Activated CD4-positive, alpha-beta memory T cell treated with anti-CD3 and anti-CD28 coated beads for 36 hours (primary cell): ENCODE measurements at regions not wholly inside any gene's neighbourhood (a gene's known extent, or its start where the extent isn't known, plus 50 kb on each side); places are given as distances from the start of the nearest gene placed in this dataset.
A peak's percentile ranks its signal among the peaks of the same experiment; 100 is the strongest.

Experiments used
- CTCF ChIA-PET: fragments of 350-600 bp; sonication (Branson Sonifier 250); formaldehyde crosslinking; loops from one replicate; lab custom pipeline; 2021; ENCODE audit warnings: antibody characterized with exemption, inconsistent platforms; lab: Charles Lee
- POLR2A ChIA-PET: fragments of 350-600 bp; sonication (Branson Sonifier 250); formaldehyde crosslinking; loops from one replicate; lab custom pipeline; 2021; ENCODE audit warnings: antibody characterized with exemption; lab: Charles Lee
- DNase-seq: peaks from one replicate; pipeline ENCODE4 v3.0.0-alpha.2; 2020
- H3K27ac Mint-ChIP-seq: one replicate; pipeline ENCODE4 v1.8.0; 2021; ENCODE audit warnings: mixed read lengths
- H3K27me3 Mint-ChIP-seq: one replicate; pipeline ENCODE4 v1.8.0; 2021; ENCODE audit warnings: mixed read lengths
- H3K36me3 Mint-ChIP-seq: one replicate; pipeline ENCODE4 v1.8.0; 2021; ENCODE audit warnings: mixed read lengths
- H3K4me1 Mint-ChIP-seq: one replicate; pipeline ENCODE4 v1.8.0; 2021; ENCODE audit warnings: low read depth, mixed read lengths
- H3K4me3 Mint-ChIP-seq: one replicate; pipeline ENCODE4 v1.8.0; 2021; ENCODE audit warnings: mild to moderate bottlenecking, mixed read lengths
- H3K9me3 Mint-ChIP-seq: one replicate; pipeline ENCODE4 v1.8.0; 2021; ENCODE audit warnings: mixed read lengths
- intact Hi-C: fragments of 100-400 bp; cut with micrococcal nuclease; formaldehyde crosslinking; loops from one replicate; pipeline ENCODE4 v1.15.1; 2023

DNA sequence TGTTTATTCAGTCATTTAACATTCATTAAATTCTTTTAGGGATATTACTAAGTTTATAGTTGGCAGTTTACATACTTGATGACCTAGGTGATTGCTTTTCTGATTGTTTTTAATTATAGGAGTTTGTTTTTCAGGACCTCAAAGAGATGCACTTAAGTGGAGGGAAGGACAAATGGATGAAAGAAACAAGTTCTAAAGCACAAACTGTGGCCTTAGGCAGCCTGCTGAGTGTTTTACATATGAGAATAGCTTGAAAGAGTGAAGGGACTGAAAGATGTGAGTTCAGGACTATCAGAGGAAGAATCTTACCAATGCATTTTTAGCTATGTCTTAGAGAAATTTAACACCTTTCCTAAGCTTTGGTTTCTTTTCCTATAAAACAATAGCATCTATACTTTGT is 402.6 kb downstream of the KLF12 start:
- Mint-ChIP-seq H3K4me3 (no peak overlapping the region), H3K9me3 (no peaks in the 10 kb centered on the region), H3K4me1 (peaks cover 13% of the 10 kb centered on the region), H3K36me3 (peaks cover 20% of the 10 kb centered on the region), H3K27ac (no peak overlapping the region), H3K27me3 (no peaks in the 10 kb centered on the region)
- no peak for DNase-seq
- intact Hi-C loops = no loop called here
- ChIA-PET POLR2A (no interaction called here), CTCF (no interaction called here)

DNA sequence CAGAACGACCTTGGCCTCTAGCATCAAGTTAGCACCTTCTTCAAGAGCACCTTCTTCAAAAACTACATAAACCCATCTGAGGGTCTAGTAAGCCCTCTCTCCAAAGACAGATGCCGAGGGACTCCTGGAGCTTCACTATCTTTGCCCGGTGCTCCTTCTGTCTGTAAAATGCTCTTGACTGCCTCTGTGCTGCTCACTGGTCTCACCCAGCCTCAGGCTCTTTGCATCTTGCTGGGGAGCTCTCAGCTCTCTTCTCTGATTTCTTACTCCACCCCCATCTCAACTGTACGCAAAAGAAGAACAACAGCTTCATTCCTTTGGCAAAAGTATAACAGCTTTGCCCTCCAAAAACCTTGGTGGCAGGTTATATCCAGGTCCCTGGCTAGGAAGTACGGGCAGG is 404.2 kb downstream of the KLF12 start:
- no peak overlapping the region for H3K4me3 Mint-ChIP-seq
- DNase-seq = no peak
- intact Hi-C loops = no loop called here
- no peak overlapping the region for H3K27ac Mint-ChIP-seq
- H3K9me3 Mint-ChIP-seq = no peaks in the 10 kb centered on the region
- ChIA-PET POLR2A (no interaction called here), CTCF (no interaction called here)
- no peaks in the 10 kb centered on the region for H3K27me3 Mint-ChIP-seq
- H3K4me1 Mint-ChIP-seq = peaks cover 11% of the 10 kb centered on the region
- peaks cover 21% of the 10 kb centered on the region for H3K36me3 Mint-ChIP-seq

DNA sequence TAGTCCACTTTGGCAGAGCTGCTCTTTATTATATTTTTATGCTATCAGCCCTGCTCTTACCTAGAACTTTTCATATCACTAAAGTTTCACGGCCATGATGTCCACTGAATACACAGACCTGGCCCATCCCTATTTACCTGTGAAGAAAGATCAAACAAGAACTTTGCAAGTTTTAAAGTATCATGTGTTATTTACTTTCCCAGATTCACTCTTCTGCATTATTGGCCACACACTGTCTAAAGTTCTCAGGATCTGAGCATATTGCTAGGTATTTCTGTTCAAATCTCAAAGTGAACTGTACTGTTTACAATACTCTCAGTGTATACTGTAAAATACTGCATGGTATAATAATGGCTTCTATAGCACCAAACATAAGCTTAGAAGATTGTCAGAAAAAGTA is 405.2 kb downstream of the KLF12 start:
- Mint-ChIP-seq H3K9me3 (no peaks in the 10 kb centered on the region), H3K27ac (no peak overlapping the region), H3K27me3 (no peaks in the 10 kb centered on the region), H3K4me3 (no peak overlapping the region), H3K36me3 (peaks cover 24% of the 10 kb centered on the region), H3K4me1 (peaks cover 13% of the 10 kb centered on the region)
- ChIA-PET CTCF (no interaction called here), POLR2A (no interaction called here)
- intact Hi-C loops = no loop called here
- no peak for DNase-seq

DNA sequence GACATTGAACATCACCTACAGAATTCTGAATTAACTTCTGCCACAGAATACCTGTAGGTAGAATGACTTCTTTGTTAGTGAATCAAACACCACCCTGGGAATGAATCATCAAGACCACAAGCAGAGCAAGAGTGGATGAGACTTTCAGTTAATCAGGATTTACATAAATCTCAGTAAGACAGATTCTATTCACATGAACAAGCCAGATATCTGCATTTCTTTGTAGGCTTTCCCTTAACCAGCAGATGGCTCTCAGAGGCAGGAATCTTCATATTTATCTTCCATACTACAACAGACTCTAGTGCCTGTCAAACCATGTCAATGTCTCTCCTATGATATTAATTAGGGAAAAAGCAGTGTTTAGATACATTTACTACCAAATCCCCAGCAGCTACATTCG is 412.1 kb downstream of the KLF12 start:
- ChIA-PET CTCF (interaction anchor here (0.9 to 1.7 kb wide), 4 partner anchors 46 to 1498 kb away, joined by 3 to 9 read pairs (median 7); no protein-coding TSS in a partner anchor), POLR2A (interaction anchor here (1.3 kb wide), 1 partner anchor 43 kb away, joined by 3 read pairs; no protein-coding TSS in a partner anchor)
- no peaks in the 10 kb centered on the region for H3K27me3 Mint-ChIP-seq
- H3K9me3 Mint-ChIP-seq = no peaks in the 10 kb centered on the region
- intact Hi-C loops = loop anchor here (1.0 to 2.0 kb wide), 3 partner anchors 45 to 565 kb away; no protein-coding TSS in a partner anchor
- peaks cover 37% of the 10 kb centered on the region for H3K4me1 Mint-ChIP-seq
- no peak overlapping the region for H3K4me3 Mint-ChIP-seq
- no peak for DNase-seq
- H3K27ac Mint-ChIP-seq = no peak overlapping the region
- H3K36me3 Mint-ChIP-seq = peaks cover 14% of the 10 kb centered on the region

DNA sequence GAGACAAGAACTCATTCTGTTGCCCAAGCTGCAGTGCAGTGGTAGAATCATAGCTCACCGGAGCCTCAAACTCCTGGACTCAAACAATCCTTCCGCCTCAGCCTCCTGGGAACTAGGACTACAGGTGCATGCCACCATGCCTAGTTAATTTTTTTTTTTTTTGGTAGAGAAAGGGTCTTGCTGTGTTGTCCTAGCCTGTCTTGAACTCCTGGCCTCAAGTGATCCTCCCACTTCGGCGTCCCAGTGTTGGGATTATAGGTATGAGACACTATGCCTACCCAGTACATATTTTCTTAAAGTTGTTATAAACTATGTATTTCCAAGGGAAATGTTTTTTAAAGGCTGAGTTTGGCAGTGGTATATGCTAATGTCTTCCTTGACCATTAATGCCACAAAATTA is 412.6 kb downstream of the KLF12 start:
- no peaks in the 10 kb centered on the region for H3K9me3 Mint-ChIP-seq
- peaks cover 14% of the 10 kb centered on the region for H3K36me3 Mint-ChIP-seq
- no peak for DNase-seq
- ChIA-PET POLR2A (no interaction called here), CTCF (no interaction called here)
- H3K4me3 Mint-ChIP-seq = no peak overlapping the region
- intact Hi-C loops = no loop called here
- peaks cover 41% of the 10 kb centered on the region for H3K4me1 Mint-ChIP-seq
- no peaks in the 10 kb centered on the region for H3K27me3 Mint-ChIP-seq
- H3K27ac Mint-ChIP-seq = no peak overlapping the region

DNA sequence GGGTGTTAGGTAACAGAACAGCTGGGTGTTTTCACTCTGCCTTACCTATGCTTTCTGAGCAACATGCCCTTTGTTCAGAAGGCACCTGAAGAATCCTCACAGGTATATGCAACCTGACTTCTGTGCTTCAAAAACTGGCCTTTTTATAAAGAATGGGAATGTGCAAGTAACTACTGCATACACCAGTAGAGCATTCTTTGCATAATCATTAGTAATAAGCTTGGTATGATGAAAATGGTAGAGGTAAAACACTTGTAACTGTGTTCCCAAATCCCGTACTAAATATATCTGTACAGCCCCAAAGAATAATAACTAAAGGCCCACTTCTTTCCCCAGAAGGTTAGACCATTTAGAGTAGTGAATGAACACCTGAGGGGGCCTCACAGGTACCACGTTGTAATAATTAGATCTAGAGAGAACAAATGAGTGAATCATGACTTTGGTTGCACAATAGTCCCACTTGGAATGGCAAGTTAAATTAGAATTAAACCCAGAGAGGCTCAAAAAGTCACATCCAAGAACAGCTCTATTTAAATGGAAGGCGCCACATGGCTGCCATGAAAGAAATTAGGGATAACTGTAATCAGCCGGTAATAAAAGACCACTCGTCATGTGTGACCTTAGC is 413.9 kb downstream of the KLF12 start:
- Mint-ChIP-seq H3K4me3 (no peak overlapping the region), H3K4me1 (peaks cover 53% of the 10 kb centered on the region)
- CTCF ChIA-PET = interaction anchor here (1.1 kb wide), 1 partner anchor 47 kb away, joined by 3 read pairs; no protein-coding TSS in a partner anchor

DNA sequence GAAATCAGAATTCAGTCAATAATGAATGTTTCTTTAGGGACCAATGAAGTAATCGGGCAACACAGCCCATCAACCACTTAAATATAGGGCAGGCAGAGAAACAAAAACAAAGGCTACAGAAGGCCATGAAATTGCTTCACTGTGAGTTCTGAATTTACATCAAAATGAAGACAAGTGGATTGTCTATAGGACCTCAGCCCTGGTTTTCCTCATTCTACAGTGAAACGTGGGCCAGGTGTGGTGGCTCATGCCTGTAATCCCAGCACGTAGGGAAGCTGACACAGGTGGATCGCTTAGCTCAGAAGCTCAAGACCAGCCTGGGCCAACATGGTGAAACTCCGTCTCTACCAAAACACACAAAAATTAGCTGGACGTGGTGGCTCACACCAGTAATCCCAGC is 416.0 kb downstream of the KLF12 start:
- CTCF ChIA-PET = interaction anchor here (0.8 kb wide), 1 partner anchor 117 kb away, joined by 3 read pairs; no protein-coding TSS in a partner anchor
- no peak for DNase-seq

More for the DNA sequence above, 413.9 kb downstream of the KLF12 start:
- Mint-ChIP-seq H3K9me3 (no peaks in the 10 kb centered on the region), H3K36me3 (peaks cover 13% of the 10 kb centered on the region), H3K27me3 (no peaks in the 10 kb centered on the region), H3K27ac (no peak overlapping the region)
- no peak for DNase-seq
- intact Hi-C loops = no loop called here
- POLR2A ChIA-PET = no interaction called here

DNA sequence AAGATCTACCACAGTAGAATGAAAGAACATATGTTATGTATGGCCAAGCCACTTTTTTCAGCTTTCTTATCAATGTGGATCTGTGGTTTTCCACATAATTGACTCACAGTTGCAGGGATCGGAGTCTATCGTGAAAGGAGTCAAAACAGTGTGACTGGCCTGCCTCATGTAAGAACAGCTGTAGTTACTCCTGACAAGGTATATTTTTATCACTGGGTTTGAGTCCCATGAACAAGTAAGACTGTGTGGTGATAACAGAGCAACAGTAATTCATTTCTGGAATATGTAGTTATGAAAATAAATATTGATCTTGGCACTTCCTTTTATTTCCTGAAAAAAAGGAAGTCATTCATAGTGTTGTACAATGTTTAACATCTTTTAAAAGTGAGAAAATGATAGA is 416.6 kb downstream of the KLF12 start:
- Mint-ChIP-seq H3K27me3 (no peaks in the 10 kb centered on the region), H3K9me3 (no peaks in the 10 kb centered on the region), H3K36me3 (peaks cover 23% of the 10 kb centered on the region), H3K4me3 (no peak overlapping the region), H3K27ac (peak overlapping the region; percentile 8), H3K4me1 (peaks cover 68% of the 10 kb centered on the region)
- ChIA-PET CTCF (interaction anchor here (0.8 kb wide), 1 partner anchor 117 kb away, joined by 3 read pairs; no protein-coding TSS in a partner anchor), POLR2A (no interaction called here)
- DNase-seq = peak; percentile 43
- intact Hi-C loops = loop anchor here (2.0 to 10.0 kb wide), 7 partner anchors 225 to 1607 kb away; partner anchors contain the start of genes BORA and MZT1

More for the DNA sequence above, 416.0 kb downstream of the KLF12 start:
- Mint-ChIP-seq H3K27me3 (no peaks in the 10 kb centered on the region), H3K4me1 (peaks cover 68% of the 10 kb centered on the region), H3K36me3 (peaks cover 18% of the 10 kb centered on the region), H3K9me3 (no peaks in the 10 kb centered on the region), H3K27ac (no peak overlapping the region), H3K4me3 (no peak overlapping the region)
- intact Hi-C loops = loop anchor here (5.0 to 10.0 kb wide), 6 partner anchors 224 to 1607 kb away; partner anchors contain the start of genes BORA and MZT1
- POLR2A ChIA-PET = no interaction called here

DNA sequence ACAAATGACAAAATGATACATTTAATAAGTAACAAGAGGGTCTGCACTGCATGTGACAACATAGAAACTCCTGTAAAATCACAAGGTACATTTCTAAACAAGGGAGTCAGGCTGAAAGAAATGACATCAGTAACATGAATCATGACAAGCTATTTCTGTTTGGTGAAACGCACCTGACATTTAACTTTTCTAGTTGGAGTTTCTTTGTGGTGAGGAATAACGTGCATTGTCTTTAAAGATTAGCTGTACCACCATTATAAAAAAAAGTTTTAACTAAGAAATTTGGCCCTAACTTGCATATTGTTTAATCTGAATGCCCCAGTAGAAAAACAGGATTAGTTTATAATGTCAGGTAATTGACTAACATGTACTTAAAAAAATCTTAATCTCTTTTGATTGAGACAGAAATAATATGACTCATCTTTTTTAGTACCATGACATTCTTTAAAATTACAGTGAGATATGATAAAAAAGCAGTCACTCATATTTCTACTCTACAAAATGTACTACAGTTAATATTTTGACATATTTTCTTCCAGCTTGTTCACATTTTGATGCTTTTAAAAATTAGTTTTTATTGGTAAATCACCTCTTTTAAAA is 418.2 kb downstream of the KLF12 start:
- peak overlapping the region; percentile 75 for H3K27ac Mint-ChIP-seq
- no peak for DNase-seq
- H3K9me3 Mint-ChIP-seq = no peaks in the 10 kb centered on the region
- ChIA-PET POLR2A (interaction anchor here (0.7 kb wide), 1 partner anchor 13 kb away, joined by 3 read pairs; no protein-coding TSS in a partner anchor), CTCF (interaction anchor here (0.6 kb wide), 1 partner anchor 52 kb away, joined by 5 read pairs; no protein-coding TSS in a partner anchor)
- H3K27me3 Mint-ChIP-seq = no peaks in the 10 kb centered on the region
- intact Hi-C loops = loop anchor here (1.0 to 10.0 kb wide), 13 partner anchors 14 to 1609 kb away; partner anchors contain the start of genes BORA, KLF5 and MZT1
- H3K4me1 Mint-ChIP-seq = peaks cover 57% of the 10 kb centered on the region
- peaks cover 30% of the 10 kb centered on the region for H3K36me3 Mint-ChIP-seq
- H3K4me3 Mint-ChIP-seq = peak overlapping the region; percentile 33

DNA sequence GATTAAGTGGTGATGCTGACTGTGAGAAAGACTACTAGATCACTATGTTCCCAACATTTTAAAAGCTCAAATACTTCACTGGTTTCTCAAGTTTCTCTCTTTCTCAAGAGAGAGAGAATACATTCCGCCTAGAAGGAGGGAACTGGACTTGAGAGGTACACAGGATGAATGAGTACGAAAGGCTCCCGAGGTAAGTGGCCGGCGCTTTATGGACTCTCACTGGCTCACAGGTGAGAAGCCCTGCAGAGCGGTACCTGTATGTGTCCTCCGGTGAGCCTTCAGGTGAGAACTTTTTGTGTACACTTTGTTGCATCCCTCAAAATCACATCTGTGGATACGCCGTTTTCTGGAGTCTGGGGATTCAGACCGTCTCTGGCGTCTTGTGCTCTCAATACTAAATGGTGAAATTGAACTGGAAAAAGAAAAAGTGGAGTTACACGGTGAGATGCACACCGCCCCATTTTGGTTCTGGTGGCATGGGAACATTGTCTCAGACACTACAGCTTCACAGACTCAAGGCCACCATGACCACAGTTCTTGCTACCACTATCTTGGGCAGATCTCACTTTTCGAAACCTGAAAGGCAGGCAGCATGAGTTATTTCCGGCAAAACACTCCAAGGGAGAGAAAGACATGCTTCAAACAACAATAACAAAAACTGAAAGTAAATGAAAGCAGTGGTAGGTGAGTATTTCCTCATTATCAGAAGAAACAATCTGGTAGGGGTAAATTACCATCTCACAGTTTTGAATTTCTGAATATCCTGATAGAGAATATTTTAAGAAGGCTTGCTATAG is 418.9 kb downstream of the KLF12 start:
- H3K27ac Mint-ChIP-seq = peak overlapping the region; percentile 75
- peak overlapping the region; percentile 33 for H3K4me3 Mint-ChIP-seq
- no peaks in the 10 kb centered on the region for H3K9me3 Mint-ChIP-seq
- peaks cover 35% of the 10 kb centered on the region for H3K36me3 Mint-ChIP-seq
- CTCF ChIA-PET = interaction anchor here (0.6 kb wide), 1 partner anchor 52 kb away, joined by 3 read pairs; no protein-coding TSS in a partner anchor
- DNase-seq = peak; percentile 77
- H3K4me1 Mint-ChIP-seq = peaks cover 54% of the 10 kb centered on the region
- POLR2A ChIA-PET = interaction anchor here (0.7 kb wide), 1 partner anchor 12 kb away, joined by 3 read pairs; no protein-coding TSS in a partner anchor
- H3K27me3 Mint-ChIP-seq = no peaks in the 10 kb centered on the region
- intact Hi-C loops = loop anchor here (1.0 to 10.0 kb wide), 12 partner anchors 13 to 1609 kb away; partner anchors contain the start of genes BORA, KLF5 and MZT1

DNA sequence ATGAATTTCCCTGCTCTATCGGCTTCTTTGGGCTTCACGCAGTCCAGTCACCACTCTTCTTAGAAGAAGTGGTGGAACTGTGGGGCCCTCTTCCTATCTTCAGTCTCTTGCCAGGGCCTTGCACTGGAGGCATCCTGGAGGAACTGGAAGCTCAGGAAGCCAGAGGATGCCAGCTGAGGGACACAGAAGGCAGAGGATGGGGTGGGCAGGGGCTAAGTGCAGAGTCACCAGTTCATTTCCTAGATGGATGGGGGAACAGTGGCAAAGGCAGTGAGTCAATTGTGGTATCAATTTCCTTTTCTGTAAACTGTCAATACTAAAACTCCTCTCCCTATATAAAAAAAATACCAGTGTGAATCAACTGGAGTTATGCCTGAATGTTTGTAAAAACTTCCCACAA is 419.7 kb downstream of the KLF12 start:
- H3K4me1 Mint-ChIP-seq = peaks cover 54% of the 10 kb centered on the region
- ChIA-PET POLR2A (no interaction called here), CTCF (no interaction called here)
- intact Hi-C loops = loop anchor here (2.0 to 10.0 kb wide), 2 partner anchors 656 to 1610 kb away; partner anchors contain the start of gene KLF5
- H3K4me3 Mint-ChIP-seq = no peak overlapping the region
- no peak overlapping the region for H3K27ac Mint-ChIP-seq
- peak; percentile 27 for DNase-seq
- H3K9me3 Mint-ChIP-seq = no peaks in the 10 kb centered on the region
- no peaks in the 10 kb centered on the region for H3K27me3 Mint-ChIP-seq
- H3K36me3 Mint-ChIP-seq = peaks cover 35% of the 10 kb centered on the region
